Activated T-cell treated with anti-CD3 and anti-CD28 coated beads, Interleukin-2, amount 50 U/mL, for 4 hours (primary cell): ENCODE measurements at regions not wholly inside any gene's neighbourhood (a gene's known extent, or its start where the extent isn't known, plus 50 kb on each side); places are given as distances from the start of the nearest gene placed in this dataset.

ENCODE experiments used
- ATAC-seq, 2 donors: fragments of 200-7000 bp; cut with Tn5 transposase; one replicate each; pipeline ENCODE4 v1.10.0; 2021
- DNase-seq: peaks from one replicate; pipeline ENCODE4 v3.0.0-alpha.2; 2020
- H3K27me3 Mint-ChIP-seq: one replicate; pipeline ENCODE4 v1.8.0; 2021; ENCODE audit warnings: low read depth, mixed read lengths
- H3K36me3 Mint-ChIP-seq: one replicate; pipeline ENCODE4 v1.8.0; 2022; ENCODE audit warnings: mixed read lengths; ENCODE audit not compliant: insufficient read depth
- H3K4me1 Mint-ChIP-seq: one replicate; pipeline ENCODE4 v1.8.0; 2021; ENCODE audit warnings: low read depth, mixed read lengths
- H3K4me3 Mint-ChIP-seq: one replicate; pipeline ENCODE4 v1.8.0; 2021; ENCODE audit warnings: mild to moderate bottlenecking, moderate library complexity, mixed read lengths
- H3K9me3 Mint-ChIP-seq: one replicate; pipeline ENCODE4 v1.8.0; 2021; ENCODE audit warnings: mixed read lengths

DNA sequence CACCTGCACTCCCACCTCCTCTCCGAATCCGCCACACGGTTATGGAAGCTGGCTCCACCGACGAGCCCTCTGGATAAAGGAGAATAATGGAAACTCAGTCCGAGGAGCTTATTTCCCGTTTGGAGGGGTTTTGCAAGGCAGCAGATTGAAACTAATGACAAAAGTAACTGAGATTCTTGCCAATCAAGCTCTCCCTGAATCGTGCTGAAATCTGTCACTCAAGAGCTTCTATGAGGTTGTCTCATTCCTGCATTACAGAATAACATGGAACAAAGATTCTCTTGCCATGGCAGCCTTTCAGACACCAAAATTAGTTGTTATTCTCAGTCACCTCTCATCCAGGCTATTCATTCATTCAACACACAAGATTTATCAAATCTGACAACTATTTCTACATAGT, 405.9 kb downstream of the SOX9 start:
- no peak overlapping the region for H3K4me3 Mint-ChIP-seq
- DNase-seq (no peak), ATAC-seq (no peak)
- no peaks in the 10 kb centered on the region for H3K36me3 Mint-ChIP-seq
- peaks cover 2% of the 10 kb centered on the region for H3K27me3 Mint-ChIP-seq
- peaks cover 2% of the 10 kb centered on the region for H3K4me1 Mint-ChIP-seq
- no peaks in the 10 kb centered on the region for H3K9me3 Mint-ChIP-seq

DNA sequence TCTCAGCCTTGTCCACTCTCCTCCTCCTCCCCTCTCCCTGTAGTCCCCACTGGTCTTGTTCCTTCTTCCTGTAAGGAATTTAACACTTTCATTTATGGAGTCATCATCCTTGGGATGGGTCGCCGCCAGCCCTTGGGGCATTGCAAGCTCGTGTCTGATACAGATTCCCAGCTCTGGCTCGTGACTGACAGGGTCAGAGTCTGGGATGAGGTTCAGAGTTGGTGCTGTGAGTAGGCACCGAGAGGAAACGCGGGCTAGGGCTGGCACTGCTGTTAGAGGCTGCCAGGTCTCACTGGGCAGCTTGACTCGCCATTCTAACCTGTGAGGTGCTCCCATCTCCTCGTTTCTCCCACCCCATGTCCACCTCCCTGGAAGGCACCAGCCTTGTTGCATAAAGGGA, 407.0 kb downstream of the SOX9 start:
- Mint-ChIP-seq H3K9me3 (no peaks in the 10 kb centered on the region), H3K4me1 (peaks cover 2% of the 10 kb centered on the region), H3K36me3 (no peaks in the 10 kb centered on the region), H3K27me3 (no peaks in the 10 kb centered on the region), H3K4me3 (no peak overlapping the region)
- ATAC-seq: no peak
- DNase-seq: no peak

DNA sequence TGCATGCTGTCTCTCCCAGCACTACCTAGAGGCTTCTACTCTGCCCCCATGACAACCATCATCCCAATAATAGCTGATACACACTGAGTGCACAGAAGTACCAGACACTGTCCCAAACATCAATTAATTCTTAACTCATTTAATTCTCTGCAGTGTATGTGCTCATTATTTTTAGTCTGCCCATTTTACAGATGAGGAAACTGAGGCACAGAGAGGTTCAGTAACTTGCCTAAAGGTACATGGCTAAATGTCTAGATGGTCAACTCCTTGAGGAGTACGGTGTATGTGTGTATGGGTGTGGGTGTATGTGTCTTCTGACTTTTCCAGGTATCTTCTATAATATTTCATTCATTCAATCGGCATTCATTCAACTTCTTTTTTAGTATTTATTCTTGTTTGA, 407.9 kb downstream of the SOX9 start:
- Mint-ChIP-seq H3K36me3 (no peaks in the 10 kb centered on the region), H3K9me3 (no peaks in the 10 kb centered on the region), H3K4me3 (no peak overlapping the region), H3K4me1 (peaks cover 2% of the 10 kb centered on the region), H3K27me3 (no peaks in the 10 kb centered on the region)
- DNase-seq: no peak
- no peak for ATAC-seq

DNA sequence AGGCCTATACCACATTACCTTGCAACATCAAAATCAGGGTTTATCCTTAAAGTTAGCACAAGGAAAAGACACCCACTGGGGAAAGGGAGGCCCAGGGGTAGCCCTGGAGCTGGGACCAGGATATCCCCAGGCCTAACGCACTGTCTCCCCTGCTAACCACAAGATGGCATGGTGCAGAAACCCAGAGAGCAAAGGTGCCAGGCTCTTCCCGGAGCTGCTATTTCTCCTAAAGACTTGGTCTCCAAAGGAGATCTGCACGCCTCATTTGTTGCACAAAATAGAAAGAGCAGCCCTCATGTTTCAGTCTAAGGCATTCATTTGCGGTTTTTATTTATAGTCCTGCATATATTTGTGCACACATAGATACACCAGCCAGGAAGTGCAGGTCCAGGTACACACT, 408.6 kb downstream of the SOX9 start:
- ATAC-seq (no peak), DNase-seq (no peak)
- no peak overlapping the region for H3K4me3 Mint-ChIP-seq
- peaks cover under 1% of the 10 kb centered on the region for H3K4me1 Mint-ChIP-seq
- H3K36me3 Mint-ChIP-seq: no peaks in the 10 kb centered on the region
- no peaks in the 10 kb centered on the region for H3K9me3 Mint-ChIP-seq
- no peaks in the 10 kb centered on the region for H3K27me3 Mint-ChIP-seq

DNA sequence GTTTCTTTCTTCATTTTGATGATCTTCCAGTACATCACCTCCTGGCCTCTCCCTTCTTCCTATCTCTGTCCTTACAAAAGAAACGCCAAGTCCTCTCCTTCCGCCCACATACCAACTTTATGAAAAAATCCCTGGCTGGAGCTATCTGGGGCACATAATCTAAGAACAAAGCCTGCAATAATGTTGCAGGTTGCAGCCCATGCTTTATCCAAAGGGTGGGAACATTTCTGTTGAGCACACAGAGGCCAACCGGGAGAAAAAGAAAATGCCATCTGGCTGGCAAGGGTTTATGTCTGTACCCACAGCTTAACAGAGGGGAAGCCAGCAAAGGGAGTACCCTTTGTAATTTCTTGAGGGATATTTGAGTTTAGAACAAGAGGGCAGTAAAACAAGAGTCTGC, 409.6 kb downstream of the SOX9 start:
- ATAC-seq (no peak), DNase-seq (no peak)
- Mint-ChIP-seq H3K4me1 (no peaks in the 10 kb centered on the region), H3K27me3 (no peaks in the 10 kb centered on the region), H3K36me3 (no peaks in the 10 kb centered on the region), H3K4me3 (no peak overlapping the region), H3K9me3 (no peaks in the 10 kb centered on the region)

DNA sequence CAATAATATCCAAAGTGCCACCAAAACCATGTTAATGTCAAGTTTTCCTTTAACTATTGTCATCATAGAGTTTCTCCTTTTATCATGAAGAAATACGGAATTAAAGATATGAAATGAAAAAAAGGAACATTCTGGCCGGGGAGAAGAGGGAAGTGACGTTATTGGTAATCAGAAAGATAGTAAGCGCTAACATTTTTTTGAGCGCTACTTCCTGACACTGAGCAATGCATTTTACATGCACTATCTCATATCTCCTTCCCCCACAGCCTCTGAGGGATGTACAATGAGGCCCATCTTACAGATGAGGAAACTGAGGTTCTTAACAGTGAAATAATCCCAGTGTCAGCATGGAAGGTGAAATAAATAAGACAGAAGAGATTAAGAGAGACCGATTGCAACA, 410.9 kb downstream of the SOX9 start:
- no peaks in the 10 kb centered on the region for H3K27me3 Mint-ChIP-seq
- DNase-seq (no peak), ATAC-seq (no peak)
- no peak overlapping the region for H3K4me3 Mint-ChIP-seq
- no peaks in the 10 kb centered on the region for H3K36me3 Mint-ChIP-seq
- no peaks in the 10 kb centered on the region for H3K9me3 Mint-ChIP-seq
- H3K4me1 Mint-ChIP-seq: no peaks in the 10 kb centered on the region

DNA sequence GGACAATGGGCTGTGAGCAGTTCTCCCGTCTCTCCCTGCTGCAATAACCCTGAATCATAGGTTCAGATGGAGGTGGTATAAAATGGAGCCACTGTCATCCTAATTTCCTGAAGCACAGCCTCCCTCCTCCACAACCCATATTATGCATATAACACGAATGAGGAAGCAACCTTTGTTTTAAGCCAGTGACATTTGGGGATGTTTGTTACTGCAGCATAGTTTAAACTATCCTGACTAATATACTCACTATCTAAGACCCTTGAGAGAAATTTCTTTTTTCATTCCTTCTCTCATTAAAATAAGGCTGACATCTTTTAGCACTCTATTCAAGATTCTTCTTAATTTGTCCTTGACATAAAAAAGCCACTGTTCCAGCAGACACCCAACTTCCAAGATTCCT, 413.4 kb downstream of the SOX9 start:
- Mint-ChIP-seq H3K27me3 (peaks cover 7% of the 10 kb centered on the region), H3K4me1 (no peaks in the 10 kb centered on the region), H3K4me3 (no peak overlapping the region), H3K9me3 (no peaks in the 10 kb centered on the region), H3K36me3 (no peaks in the 10 kb centered on the region)
- ATAC-seq: no peak
- DNase-seq: no peak

DNA sequence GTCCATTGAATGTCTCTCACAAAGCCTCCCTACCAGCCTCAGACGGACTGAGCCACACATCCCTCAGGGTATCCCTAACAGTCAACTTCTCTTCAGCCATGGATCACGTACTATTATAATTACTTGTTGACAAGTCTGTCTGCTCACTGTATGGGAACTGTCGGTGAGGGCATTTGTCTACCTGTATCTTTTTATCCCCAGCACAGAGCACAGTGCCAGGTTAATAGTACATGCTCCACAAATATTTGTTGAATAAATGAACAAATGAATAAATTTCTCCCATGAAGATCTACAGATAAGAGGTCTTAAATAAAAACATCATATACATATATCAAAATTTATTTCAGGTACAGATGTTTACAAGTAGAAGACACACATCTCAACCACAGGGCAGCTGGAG, 414.0 kb downstream of the SOX9 start:
- Mint-ChIP-seq H3K27me3 (peaks cover 7% of the 10 kb centered on the region), H3K4me1 (no peaks in the 10 kb centered on the region), H3K36me3 (no peaks in the 10 kb centered on the region), H3K9me3 (no peaks in the 10 kb centered on the region), H3K4me3 (no peak overlapping the region)
- no peak for ATAC-seq
- no peak for DNase-seq

DNA sequence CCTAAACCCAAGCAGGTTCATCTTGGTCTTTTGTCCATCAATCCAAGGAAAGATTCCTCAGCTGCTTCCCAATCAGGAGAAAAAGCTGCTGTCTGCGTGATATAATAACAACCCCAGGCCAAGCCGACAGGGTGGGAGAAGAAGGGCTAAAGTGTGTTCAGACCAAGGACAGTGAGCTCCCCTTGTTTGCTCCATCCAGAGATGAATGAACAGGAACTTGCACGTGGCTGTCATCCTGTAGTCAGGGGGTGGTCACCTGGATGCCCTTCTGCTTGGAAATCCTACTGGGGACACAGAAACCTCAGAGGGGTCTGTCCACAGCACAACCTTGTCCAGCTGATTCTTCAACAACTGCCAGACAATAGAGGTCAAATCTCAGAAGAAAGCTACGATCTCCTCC, 414.5 kb downstream of the SOX9 start:
- DNase-seq (no peak), ATAC-seq (no peak)
- Mint-ChIP-seq H3K27me3 (peaks cover 10% of the 10 kb centered on the region), H3K36me3 (no peaks in the 10 kb centered on the region), H3K4me1 (peaks cover 3% of the 10 kb centered on the region), H3K4me3 (no peak overlapping the region), H3K9me3 (no peaks in the 10 kb centered on the region)

DNA sequence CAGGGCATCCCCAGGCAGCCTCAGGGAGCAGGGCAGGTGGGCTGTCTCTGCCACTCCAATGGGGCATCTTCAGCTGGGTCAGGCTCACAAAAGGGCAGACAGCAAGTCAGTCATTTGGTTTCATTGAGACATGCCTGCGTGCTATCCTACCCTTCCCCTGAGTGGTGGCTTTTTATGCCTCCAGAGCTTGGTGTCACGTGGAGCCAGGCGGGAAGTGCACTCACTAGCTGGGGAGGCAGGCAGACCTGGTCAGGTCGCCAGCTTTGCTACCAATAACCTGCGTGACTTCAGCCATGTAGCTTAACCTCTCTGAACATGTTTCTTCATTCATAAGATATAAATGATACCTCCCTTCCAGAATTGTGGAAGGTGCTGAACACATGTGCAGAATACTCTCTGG, 415.0 kb downstream of the SOX9 start:
- Mint-ChIP-seq H3K36me3 (no peaks in the 10 kb centered on the region), H3K27me3 (peaks cover 11% of the 10 kb centered on the region), H3K9me3 (no peaks in the 10 kb centered on the region), H3K4me3 (no peak overlapping the region), H3K4me1 (peaks cover 3% of the 10 kb centered on the region)
- ATAC-seq: no peak
- DNase-seq: no peak

DNA sequence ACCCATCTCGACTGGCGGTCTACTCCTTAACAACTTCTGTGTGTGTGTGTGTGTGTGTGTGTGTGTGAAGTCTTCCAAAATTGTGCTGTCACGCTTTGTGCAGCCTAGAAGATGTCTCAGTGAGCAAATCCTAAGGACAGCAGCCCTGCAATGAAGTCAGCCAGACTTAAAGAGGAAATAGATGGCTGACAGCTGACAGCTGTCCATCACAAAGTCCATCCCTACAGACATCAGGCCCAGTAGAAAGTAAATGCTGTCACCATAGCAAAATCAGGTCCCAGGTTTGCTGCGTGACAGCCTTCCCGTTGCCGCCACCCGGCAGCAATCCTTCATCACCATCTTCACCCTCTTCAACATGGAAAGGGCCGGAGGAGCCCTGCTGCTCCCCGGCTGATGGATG, 416.0 kb downstream of the SOX9 start:
- Mint-ChIP-seq H3K27me3 (peaks cover 18% of the 10 kb centered on the region), H3K36me3 (no peaks in the 10 kb centered on the region), H3K4me3 (no peak overlapping the region), H3K9me3 (no peaks in the 10 kb centered on the region), H3K4me1 (peaks cover 3% of the 10 kb centered on the region)
- ATAC-seq: no peak
- DNase-seq: no peak

DNA sequence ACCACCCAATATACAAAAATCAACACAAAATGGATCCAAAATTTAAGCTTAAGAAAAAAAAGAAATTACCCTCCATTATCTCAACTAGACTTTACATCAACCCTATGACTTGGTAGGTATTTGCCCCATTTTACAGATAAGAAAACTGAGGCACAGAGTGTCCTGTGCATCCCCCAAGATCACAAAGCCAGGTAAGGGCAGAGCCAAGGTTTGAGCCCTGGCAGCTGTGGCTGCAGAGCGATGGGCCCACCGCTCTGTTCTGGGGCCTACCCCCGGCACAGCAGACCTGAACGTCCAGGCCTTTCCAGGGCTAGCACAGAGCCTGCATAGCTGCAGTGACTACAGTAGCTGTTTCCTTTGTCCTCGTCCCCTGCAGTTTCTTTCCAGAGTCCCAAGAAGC, 417.6 kb downstream of the SOX9 start:
- Mint-ChIP-seq H3K27me3 (peaks cover 27% of the 10 kb centered on the region), H3K9me3 (no peaks in the 10 kb centered on the region), H3K4me3 (no peak overlapping the region), H3K36me3 (no peaks in the 10 kb centered on the region), H3K4me1 (peaks cover 3% of the 10 kb centered on the region)
- ATAC-seq (no peak), DNase-seq (no peak)

DNA sequence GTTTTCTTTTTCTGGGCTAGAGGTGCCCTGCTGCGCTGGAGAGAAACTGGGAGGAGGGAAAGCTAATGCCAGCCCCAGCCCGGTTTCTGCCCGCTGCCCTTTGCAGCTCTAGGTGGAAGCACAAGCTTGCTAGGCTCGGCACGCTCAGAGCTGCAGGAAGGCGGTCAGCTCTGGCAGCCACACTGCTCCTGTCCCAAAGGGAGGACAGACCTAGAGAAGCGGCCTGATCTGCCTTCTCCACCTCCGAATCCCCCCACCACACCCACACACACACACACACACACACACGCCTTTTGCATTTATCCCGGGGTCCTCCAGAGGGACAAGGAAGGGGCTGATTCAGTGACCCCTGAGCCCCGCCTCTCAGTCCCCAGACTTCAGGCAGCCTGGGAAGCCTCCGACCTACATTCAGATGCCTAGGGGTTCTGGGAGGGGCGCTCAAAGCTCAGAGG, 418.1 kb downstream of the SOX9 start:
- peaks cover 30% of the 10 kb centered on the region for H3K27me3 Mint-ChIP-seq
- H3K36me3 Mint-ChIP-seq: no peaks in the 10 kb centered on the region
- no peaks in the 10 kb centered on the region for H3K9me3 Mint-ChIP-seq
- DNase-seq: no peak
- peaks cover 3% of the 10 kb centered on the region for H3K4me1 Mint-ChIP-seq
- peak in 1 of 2 donors; percentile 12 for ATAC-seq
- no peak overlapping the region for H3K4me3 Mint-ChIP-seq

DNA sequence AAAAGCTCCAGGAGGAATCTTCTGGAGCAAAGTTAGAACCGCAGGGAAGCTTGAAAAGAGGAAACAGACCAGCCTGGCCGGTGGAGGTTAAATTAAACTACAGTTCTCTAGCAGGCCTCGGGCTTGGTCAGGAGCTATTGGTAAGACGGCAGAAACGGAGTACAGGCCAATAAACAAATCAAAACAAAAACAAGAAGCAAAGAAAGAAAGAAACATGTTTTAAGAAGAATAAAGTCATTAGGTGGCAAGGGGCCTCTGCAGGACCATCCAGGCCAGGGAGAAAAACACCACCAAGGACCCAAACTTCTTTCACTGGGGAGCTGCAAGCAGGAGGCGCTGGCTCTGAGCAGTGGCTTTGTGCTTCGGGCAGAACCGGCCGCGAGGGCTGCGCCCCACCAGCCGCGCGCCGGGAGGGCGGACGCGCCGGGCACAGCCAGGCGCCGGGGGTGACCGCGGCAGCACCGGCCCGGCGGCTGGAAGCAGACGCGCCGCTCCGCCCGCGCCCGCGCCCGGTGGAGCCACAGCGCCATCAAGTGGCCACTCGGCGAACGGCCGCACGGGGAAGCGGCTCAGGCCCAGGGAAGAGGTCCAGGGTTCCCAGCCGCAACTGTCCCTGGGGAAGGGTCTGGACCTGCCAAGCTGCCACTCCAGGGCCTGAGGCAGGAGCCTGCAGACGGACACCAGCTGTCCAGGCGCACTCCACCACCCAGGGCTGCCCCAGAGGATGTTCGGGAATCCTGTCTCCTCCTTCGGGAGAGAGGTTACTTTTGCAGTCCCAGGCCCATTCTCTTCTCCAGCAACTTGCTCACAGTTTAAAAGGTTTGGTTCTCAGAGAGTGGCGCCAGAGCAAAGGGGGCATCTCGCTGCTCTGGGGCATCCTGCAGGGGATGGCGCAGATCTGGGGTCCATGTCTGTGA, 419.4 kb downstream of the SOX9 start:
- Mint-ChIP-seq H3K27me3 (peaks cover 30% of the 10 kb centered on the region), H3K4me1 (peaks cover 3% of the 10 kb centered on the region), H3K9me3 (no peaks in the 10 kb centered on the region), H3K4me3 (no peak overlapping the region), H3K36me3 (no peaks in the 10 kb centered on the region)
- DNase-seq (peak; percentile 27), ATAC-seq (peak; percentile 71 to 81)

DNA sequence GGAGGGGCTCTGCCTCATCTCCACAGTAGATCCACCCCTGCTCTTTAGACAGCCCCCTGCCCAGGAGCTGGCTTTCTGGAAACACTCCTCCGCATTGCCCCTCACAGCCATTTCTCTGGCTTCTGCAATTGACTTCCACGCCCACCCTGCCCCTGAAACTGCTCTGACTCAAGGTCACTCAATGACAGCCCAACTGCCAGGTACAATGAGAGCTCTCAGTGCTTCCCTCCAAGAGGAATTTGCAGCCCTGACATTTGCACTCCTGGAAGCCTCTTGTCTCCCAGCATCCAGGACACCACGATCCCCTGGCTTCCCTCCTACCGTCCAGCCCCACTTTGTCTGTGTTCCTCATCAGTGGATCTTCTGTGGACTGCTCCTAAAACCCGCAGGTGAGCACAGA, 421.5 kb downstream of the SOX9 start:
- DNase-seq: no peak
- no peak overlapping the region for H3K4me3 Mint-ChIP-seq
- H3K9me3 Mint-ChIP-seq: no peaks in the 10 kb centered on the region
- ATAC-seq: no peak
- peaks cover 29% of the 10 kb centered on the region for H3K27me3 Mint-ChIP-seq
- no peaks in the 10 kb centered on the region for H3K36me3 Mint-ChIP-seq
- peaks cover 3% of the 10 kb centered on the region for H3K4me1 Mint-ChIP-seq
